Right atrium auricular region (tissue), 2 donors: ENCODE measurements at regions not wholly inside any gene's neighbourhood (a gene's known extent, or its start where the extent isn't known, plus 50 kb on each side); places are given as distances from the start of the nearest gene placed in this dataset.
A peak's percentile ranks its signal among the peaks of the same experiment; 100 is the strongest.

ENCODE experiments used
- DNase-seq: peaks from one replicate; pipeline ENCODE4 v3.0.0-alpha.2; 2019; ENCODE audit warnings: low spot score
- H3K27ac ChIP-seq, 2 donors: fragments of 200-600 bp; sonication (generic); 1 replicate in 1 of 2; 2 replicates in 1 of 2; pipeline ENCODE4 v1.5.1; 2016 to 2019
- H3K27me3 ChIP-seq, 2 donors: fragments of 200-600 bp; sonication (generic); one replicate each; pipeline versions ENCODE4 v1.5.1 to v1.6.0; 2017 to 2019
- H3K36me3 ChIP-seq: fragments of 200-600 bp; sonication (generic); one replicate; pipeline ENCODE4 v1.5.1; 2016
- H3K4me1 ChIP-seq, 2 donors: fragments of 200-600 bp; sonication (generic); one replicate each; pipeline versions ENCODE4 v1.5.1 to v1.6.0; 2017 to 2019
- H3K4me3 ChIP-seq, 2 donors: fragments of 200-600 bp; sonication (generic); 1 replicate in 1 of 2; 2 replicates in 1 of 2; pipeline ENCODE4 v1.5.1; 2017 to 2019; ENCODE audit warnings: mild to moderate bottlenecking in 1 of 2, moderate library complexity in 1 of 2
- H3K9me3 ChIP-seq, 2 donors: fragments of 200-600 bp; sonication (generic); one replicate each; pipeline ENCODE4 v1.5.1; 2019
- TF ChIP-seq, protein P1 (sequence below), 2 donors: fragments of 200-600 bp; sonication (generic); IDR thresholded peaks; one replicate each; pipeline ENCODE4 v1.5.1; 2019; ENCODE audit warnings: antibody characterized with exemption in 2 of 2

DNA sequence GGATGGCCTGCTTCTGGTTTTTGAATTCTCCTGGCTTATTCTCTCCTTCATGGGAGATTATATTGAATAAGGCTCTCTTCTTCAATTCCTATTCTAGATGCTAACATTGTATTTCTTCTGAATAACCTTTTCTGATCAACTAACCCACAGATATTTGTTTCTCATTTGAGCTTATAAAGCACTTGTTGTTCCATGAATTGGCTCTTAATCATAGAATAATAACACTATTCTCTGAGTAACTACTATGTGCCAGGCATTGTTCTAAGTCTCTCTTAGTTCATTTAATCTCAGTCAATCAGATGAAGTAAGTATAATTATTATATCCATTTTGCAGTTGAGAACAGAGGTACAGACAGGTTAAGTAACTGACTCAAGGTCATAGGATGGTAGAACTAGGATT is 136.3 kb upstream of the MLIP start:
- H3K27me3 ChIP-seq = no peaks in the 10 kb centered on the region
- no peak for DNase-seq
- H3K27ac ChIP-seq = no peak overlapping the region
- no peak overlapping the region for H3K4me3 ChIP-seq
- TF ChIP-seq, protein P1, sequence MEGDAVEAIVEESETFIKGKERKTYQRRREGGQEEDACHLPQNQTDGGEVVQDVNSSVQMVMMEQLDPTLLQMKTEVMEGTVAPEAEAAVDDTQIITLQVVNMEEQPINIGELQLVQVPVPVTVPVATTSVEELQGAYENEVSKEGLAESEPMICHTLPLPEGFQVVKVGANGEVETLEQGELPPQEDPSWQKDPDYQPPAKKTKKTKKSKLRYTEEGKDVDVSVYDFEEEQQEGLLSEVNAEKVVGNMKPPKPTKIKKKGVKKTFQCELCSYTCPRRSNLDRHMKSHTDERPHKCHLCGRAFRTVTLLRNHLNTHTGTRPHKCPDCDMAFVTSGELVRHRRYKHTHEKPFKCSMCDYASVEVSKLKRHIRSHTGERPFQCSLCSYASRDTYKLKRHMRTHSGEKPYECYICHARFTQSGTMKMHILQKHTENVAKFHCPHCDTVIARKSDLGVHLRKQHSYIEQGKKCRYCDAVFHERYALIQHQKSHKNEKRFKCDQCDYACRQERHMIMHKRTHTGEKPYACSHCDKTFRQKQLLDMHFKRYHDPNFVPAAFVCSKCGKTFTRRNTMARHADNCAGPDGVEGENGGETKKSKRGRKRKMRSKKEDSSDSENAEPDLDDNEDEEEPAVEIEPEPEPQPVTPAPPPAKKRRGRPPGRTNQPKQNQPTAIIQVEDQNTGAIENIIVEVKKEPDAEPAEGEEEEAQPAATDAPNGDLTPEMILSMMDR (IDR thresholded peaks at IDR 0.05) = no peak
- no peaks in the 10 kb centered on the region for H3K36me3 ChIP-seq
- no peaks in the 10 kb centered on the region for H3K4me1 ChIP-seq
- H3K9me3 ChIP-seq = no peaks in the 10 kb centered on the region

DNA sequence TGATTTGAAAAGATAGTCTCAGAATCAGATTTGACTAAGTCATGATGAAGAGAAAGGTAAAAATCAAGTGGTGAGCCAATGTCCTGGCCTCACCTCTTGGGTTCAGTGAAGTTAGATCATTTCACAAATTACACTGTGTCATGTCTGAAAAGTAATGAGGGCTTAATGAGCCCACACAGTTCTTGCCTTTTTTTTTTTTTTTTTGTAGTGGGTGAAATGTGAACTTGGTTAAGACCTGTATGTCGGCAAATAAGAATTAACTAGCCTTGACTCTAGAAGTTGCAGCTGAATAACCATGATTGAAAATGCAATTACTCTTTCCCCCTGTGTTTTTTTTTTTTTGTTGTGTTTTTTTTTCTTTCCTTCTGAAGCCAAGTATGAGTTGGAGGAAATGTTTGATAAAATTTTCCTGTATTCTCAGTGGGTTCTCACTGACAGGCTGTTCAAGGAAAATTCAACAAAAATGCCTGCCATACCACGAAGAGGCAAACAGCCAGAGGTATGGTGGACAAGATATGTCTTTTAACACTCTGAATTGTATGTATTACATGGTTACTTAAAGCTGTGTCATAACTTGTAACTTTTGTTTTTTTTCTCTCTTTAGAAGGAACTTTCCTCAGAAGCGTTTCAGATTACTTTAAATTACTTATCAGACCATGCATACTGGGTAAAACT is 135.2 kb upstream of the MLIP start:
- TF ChIP-seq, protein P1 (IDR thresholded peaks at IDR 0.05) = no peak
- Histone ChIP-seq H3K27ac (no peak overlapping the region), H3K4me1 (no peaks in the 10 kb centered on the region), H3K27me3 (no peaks in the 10 kb centered on the region), H3K4me3 (no peak overlapping the region), H3K36me3 (no peaks in the 10 kb centered on the region), H3K9me3 (no peaks in the 10 kb centered on the region)
- no peak for DNase-seq

DNA sequence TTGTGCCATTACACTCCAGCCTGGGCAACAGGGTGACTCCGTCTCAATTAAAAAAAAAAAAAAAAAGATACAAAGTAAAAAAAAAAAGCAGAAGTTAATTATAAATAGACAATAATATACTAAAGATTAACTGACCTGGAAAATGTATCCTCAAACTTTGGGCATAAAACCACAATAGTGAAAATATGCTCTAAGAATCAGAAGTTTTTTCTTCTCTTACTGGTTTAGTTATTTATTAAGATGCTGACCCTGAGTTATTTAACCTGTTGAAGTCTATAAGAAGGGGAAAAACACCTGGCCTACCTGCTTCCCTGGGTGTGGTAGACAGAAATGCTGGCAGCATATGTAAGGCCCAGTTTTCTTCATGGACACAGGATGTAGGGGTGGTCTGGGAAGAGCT is 133.7 kb upstream of the MLIP start:
- Histone ChIP-seq H3K27ac (no peak overlapping the region), H3K4me3 (no peak overlapping the region), H3K9me3 (no peaks in the 10 kb centered on the region), H3K36me3 (no peaks in the 10 kb centered on the region), H3K27me3 (no peaks in the 10 kb centered on the region), H3K4me1 (no peaks in the 10 kb centered on the region)
- TF ChIP-seq, protein P1 (IDR thresholded peaks at IDR 0.05) = no peak
- DNase-seq = no peak

DNA sequence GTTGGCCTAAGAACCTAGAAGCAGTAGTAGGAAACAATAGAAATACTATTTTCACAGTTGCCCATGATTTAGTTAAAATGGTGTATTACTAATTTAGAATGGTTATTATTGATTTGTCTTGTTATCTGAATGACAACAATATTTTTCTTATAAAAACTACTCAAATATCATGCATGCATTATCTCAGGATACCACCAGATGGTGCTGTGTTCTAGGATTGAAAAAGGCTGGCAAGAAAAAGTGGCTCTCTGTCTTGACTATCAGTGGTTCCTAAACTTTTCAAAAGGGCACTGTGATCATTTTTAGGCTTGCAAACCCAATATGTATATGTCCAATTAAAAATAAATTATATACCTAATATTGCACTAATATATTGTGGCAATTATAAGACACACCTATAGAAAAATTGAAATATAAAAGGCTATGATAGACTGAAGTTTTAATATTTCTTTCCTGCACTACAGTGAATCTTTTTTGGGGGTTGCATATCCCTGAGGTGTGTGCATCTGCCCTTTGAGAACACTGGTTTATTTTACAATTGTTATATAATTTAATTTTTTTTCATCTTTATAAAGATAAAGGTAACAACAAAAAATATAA is 131.7 kb upstream of the MLIP start:
- no peak for DNase-seq
- Histone ChIP-seq H3K27me3 (no peaks in the 10 kb centered on the region), H3K27ac (no peak overlapping the region), H3K9me3 (no peaks in the 10 kb centered on the region), H3K36me3 (no peaks in the 10 kb centered on the region), H3K4me3 (no peak overlapping the region), H3K4me1 (peaks cover 0 to 3% of the 10 kb centered on the region in 2 donors)
- TF ChIP-seq, protein P1 (IDR thresholded peaks at IDR 0.05) = peak; percentile 67 to 85

DNA sequence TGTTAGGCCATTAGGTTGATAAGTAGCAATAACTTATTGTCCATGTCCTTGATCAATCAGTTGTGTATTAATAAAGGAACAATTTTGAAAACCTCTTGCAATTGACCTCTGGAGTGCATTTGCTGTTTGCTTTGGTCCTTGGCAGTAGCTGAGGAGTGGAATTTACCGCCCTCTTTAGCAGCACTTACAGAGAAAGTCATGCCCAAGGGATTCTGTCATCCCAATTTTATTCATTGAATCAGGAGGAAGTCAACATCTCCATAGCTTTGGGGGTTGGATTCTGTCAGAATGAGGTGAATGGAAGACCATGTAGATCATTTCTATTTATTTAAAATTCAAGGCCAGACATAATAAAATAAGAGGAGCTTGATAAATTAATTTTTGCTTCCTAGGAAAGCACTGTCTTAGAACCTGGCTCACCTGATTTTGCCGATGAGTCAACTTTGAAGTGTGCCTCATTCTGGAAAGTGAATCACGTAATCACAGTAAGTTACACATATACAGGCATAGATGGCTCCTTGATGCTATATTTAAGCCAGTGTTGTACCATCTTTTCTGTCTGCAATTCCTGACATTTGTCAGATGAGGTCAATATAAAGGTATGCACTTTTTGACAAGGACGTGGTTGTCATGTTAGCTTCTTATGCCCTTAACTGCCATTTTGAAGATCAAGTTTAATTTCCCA is 128.7 kb upstream of the MLIP start:
- TF ChIP-seq, protein P1 (IDR thresholded peaks at IDR 0.05) = no peak
- no peak for DNase-seq
- Histone ChIP-seq H3K9me3 (no peaks in the 10 kb centered on the region), H3K4me1 (peaks cover 0 to 29% of the 10 kb centered on the region in 2 donors), H3K27ac (no peak overlapping the region), H3K27me3 (no peaks in the 10 kb centered on the region), H3K36me3 (no peaks in the 10 kb centered on the region), H3K4me3 (no peak overlapping the region)
